ENCODE measurements at regions not wholly inside any gene's neighbourhood (a gene's known extent, or its start where the extent isn't known, plus 50 kb on each side); places are given as distances from the start of the nearest gene placed in this dataset.

DNA sequence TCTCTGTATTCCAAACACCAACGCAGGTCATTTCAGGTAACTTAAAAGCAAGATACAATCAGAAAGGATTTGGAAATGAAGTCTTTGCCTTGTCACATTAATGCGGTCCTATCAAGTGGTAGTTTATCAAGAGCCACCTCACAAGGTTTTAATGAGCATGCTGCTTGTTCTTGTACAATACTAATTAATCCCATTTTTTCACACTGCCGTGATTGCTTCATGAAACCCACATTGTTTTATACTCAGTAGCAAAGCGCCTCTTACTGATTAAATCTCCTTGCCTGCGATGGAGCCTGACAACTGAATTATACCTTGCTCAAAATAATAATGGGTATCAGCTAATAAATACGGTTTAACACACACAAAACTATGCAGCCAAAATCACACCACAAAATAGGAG, 234.1 kb upstream of the TSHZ2 start:
- no peak for DNase-seq (ENCODE audit: low read depth in 2 of 2, low spot score in 1 of 2)

- no peak for DNase-seq (ENCODE audit: low read depth in 2 of 2, low spot score in 1 of 2)
These were observed 235.7 kb upstream of the TSHZ2 start for GRCh38 chr20:52736507-52736906.

- DNase-seq (ENCODE audit: low read depth in 2 of 2, low spot score in 1 of 2) = no peak
These were observed 241.1 kb upstream of the TSHZ2 start for GRCh38 chr20:52731093-52731492.

DNA sequence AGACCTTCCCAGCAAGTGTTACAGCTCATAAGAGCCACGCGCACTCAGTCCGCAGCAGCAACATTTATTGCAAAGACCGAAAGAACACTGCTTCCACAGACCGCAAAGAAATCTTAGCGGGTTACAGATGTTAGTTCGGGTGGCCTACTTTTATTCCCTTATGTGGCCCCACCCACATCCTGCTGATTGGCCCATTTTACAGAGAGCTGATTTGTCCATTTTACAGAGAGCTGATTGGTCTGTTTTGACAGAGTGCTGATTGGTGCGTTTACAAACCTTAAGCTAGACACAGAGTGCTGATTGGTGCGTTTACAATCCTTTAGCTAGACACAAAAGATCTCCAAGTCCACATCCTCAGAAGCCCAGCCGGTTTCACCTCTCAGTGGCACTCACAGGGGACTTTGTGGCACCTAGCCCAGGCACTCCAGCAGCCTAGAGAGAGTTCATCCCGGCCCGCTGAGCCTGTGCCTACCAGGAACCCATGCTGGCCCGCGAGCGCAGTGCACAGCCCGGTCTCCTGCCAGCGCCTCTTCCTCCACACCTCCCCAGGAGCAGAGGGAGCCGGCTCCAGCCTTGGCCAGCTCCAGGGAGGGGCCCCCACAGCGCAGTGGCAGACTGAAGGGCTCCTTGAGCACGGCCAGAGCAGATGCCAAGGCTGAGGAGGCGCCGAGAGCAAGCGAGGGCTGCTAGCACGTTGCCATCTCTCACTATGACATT, 244.3 kb upstream of the TSHZ2 start:
- no peak for DNase-seq (ENCODE audit: low read depth in 2 of 2, low spot score in 1 of 2)

DNA sequence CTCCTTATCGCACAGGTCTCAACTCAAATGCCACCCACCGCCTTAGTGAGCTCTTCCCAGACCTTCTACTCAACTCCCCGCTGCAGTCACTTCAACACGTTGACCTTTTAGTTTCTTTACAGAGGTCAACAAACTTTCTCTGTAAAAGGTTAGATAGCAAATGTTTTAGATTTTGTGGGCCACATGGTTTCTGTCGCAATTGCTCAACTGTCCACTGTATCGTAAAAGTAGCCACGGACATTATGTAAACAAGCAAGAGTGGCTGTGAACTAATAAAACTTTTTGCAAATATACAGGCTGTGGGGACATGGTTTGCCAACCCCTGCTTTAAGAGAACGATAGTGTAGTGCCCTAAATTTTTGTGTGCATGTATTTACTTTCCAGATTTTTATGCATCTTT, 247.6 kb upstream of the TSHZ2 start:
- no peak for DNase-seq (ENCODE audit: low read depth in 2 of 2, low spot score in 1 of 2)

- no peak for DNase-seq (ENCODE audit: low read depth in 2 of 2, low spot score in 1 of 2)
These were observed 249.1 kb upstream of the TSHZ2 start for GRCh38 chr20:52722926-52723688.

DNA sequence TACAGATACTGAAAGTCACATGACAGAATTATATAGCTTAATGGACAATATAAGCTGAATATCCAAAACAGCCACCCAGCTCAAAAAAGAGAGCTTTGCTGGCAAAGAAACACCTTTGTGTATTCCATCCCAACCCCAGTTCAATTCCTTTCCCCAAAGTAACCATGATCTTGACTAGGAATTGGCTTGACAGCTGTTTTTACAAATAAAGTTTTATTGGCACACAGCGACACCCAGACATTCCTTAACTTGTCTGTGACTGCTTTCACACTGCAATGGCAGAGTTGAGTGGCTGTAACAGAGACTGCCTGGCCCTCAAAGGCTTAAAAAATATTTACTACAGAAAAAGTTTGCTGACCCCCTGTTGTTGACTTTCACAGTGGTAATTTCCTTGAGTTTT, 264.0 kb upstream of the TSHZ2 start:
- no peak for DNase-seq (ENCODE audit: low read depth in 2 of 2, low spot score in 1 of 2)

DNA sequence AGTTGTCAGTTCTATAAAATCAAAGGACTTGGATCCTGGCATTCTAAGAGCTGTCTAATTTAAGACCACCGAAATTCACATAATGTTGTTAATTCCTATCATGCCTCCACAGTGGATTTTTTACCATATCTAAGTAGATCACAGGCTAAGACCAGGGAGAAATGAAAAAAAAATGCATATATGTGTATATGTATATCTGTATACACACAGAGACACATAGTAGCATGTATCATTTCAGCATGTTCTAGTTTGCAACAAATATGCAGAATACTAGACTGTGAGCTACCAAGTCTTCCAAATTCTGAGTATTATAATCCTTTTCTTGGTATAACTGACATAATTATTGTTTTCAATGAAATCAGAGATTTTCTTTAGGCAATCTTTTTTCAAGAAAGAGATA, 267.6 kb upstream of the TSHZ2 start:
- no peak for DNase-seq (ENCODE audit: low read depth in 2 of 2, low spot score in 1 of 2)

DNA sequence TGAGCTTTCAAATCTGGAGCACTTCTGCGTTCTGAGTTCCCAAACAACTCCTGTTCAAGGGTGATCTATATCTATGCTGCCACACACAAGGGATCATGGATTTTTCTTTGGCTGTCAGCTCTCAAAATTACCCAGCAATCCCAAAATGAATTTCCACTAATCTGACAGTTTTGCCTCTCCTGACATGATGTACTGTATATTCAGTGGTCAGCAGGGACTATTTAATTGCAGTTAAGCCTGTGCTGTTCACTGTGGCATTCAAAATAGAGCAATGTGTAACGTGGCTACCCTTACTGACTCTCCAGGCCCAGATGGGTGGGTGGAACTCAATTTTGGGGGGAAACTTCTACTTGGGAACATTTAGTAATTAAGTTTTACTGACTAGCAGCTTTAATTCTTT, 283.8 kb upstream of the TSHZ2 start:
- no peak for DNase-seq (ENCODE audit: low read depth in 2 of 2, low spot score in 1 of 2)

- DNase-seq (ENCODE audit: low read depth in 2 of 2, low spot score in 1 of 2) = no peak
These were observed 287.3 kb upstream of the TSHZ2 start for GRCh38 chr20:52684905-52685304.

GRCh38 chr20:52684176-52684575, 288.0 kb upstream of the TSHZ2 start:
- DNase-seq (ENCODE audit: low read depth in 2 of 2, low spot score in 1 of 2) = no peak

GRCh38 chr20:52683761-52684160, 288.4 kb upstream of the TSHZ2 start:
- DNase-seq (ENCODE audit: low read depth in 2 of 2, low spot score in 1 of 2) = no peak

- no peak for DNase-seq (ENCODE audit: low read depth in 2 of 2, low spot score in 1 of 2)
These were observed 289.9 kb upstream of the TSHZ2 start for GRCh38 chr20:52682237-52682636.

DNA sequence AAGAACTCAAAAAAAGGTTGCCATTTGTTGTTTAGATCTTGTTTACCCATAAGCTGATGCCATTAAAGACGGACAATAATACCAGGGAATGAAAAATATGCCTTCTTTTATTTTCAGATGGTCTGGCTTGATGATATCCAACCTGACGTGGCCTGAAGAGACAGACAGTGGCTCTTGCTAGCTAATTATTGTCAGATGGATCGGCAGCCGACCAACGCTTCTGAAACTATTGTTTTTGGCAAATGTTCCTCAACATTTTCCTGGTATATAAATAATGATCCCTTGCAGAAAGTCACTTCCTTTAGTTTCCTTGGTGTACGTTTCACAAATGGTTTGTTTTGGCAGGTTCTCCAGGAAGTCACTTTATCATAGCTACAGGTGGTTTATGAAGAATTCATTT, 290.9 kb upstream of the TSHZ2 start:
- no peak for DNase-seq (ENCODE audit: low read depth in 2 of 2, low spot score in 1 of 2)

DNA sequence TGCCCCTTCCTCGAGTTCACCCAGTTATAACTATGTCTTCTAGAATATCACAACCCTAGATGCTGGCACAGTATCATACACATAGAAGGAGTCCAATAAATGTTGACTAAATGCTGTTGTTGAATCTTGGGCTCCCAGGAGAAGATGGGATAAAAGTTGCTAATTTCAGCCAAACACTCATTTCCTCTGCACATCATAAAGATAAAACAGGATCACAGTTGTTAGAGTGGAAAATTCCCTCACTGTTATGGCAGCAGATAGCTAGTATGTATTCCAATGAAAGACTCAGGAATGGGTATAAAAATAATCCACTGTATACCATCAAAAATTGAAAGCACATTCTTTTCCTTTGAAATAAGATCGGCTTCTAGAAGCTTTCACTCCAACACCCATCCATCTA, 294.9 kb upstream of the TSHZ2 start:
- no peak for DNase-seq (ENCODE audit: low read depth in 2 of 2, low spot score in 1 of 2)

DNA sequence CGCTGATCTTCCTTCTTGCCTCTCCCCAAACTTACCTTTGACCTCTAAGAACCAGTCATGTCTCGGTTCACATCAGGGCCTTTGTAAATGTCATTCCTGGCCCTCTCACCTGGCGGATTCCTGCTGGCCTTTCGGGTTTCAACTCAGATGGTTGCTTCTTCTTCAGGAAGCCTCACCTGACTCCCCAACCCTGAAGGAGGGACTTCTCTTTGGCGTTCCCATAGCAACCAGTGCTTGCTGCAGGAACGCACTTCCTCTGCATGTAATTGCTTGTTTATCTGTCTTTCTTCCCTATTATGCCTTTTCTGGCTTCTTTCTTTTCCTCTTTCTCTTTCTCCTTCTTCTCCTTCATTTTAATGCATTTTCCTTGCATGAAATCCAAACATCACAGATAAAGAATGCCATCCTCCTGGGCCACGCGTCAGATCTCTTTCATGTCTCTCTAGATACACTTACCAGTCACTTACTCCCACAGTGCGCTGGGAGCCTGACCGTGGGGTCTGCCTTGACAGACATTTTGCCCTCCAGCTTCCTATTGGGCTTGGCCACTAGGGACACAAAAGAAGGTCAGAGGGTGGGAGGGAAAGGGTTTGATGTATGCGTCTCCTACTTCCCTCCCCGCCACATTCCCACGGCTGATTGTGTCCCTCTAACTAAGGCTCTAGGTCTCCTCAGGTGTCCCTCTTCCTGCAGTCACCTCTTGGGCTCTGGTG, 295.7 kb upstream of the TSHZ2 start:
- no peak for DNase-seq (ENCODE audit: low read depth in 2 of 2, low spot score in 1 of 2)

DNA sequence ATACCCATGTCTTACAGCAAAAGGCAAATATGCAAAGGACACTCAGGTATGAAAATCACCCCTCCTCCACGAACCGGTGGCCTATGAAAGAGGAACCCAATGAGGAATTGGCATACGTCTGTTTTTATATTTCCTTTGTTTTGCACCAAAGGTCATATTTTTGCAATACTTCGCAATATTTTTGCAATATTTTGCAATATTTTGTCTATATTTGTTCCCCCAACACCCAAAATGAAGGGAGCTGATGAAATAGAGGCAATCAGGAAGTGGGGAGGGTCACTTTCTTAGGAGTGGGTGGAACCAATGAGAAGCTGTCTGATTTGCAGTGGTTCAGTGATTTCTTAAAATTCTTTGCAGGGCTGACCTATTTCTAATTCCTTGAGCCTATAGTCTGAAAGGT, 296.8 kb upstream of the TSHZ2 start:
- DNase-seq (ENCODE audit: low read depth in 2 of 2, low spot score in 1 of 2) = no peak

- DNase-seq (ENCODE audit: low read depth in 2 of 2, low spot score in 1 of 2) = no peak
These were observed 303.5 kb upstream of the TSHZ2 start for GRCh38 chr20:52668626-52669025.

GRCh38 chr20:52667358-52667757, 304.8 kb upstream of the TSHZ2 start:
- DNase-seq (ENCODE audit: low read depth in 2 of 2, low spot score in 1 of 2) = no peak

GRCh38 chr20:52665441-52665840, 306.7 kb upstream of the TSHZ2 start:
- DNase-seq (ENCODE audit: low read depth in 2 of 2, low spot score in 1 of 2) = no peak

- no peak for DNase-seq (ENCODE audit: low read depth in 2 of 2, low spot score in 1 of 2)
These were observed 316.8 kb upstream of the TSHZ2 start for GRCh38 chr20:52655395-52655794.

DNA sequence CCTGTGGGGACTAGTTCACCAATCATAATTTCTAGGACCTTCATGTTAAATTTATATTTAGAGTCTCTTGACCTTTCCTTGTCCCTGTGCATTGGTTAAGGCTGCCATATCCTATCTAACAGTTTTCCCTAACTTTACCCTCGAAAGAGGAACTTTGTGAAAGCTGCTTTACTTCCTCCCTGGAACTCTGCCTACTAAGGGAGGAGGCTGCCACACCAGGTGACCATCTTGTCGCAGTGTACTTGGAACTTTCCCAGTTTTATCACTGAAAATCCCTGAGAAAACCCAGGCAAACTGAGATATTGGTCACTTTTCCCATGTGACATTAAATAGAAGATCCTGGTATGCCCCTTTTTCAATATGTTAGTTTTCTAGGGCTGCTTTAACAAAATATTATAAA, 317.6 kb upstream of the TSHZ2 start:
- DNase-seq (ENCODE audit: low read depth in 2 of 2, low spot score in 1 of 2) = no peak
